ENCODE measurements at regions not wholly inside any gene's neighbourhood (a gene's known extent, or its start where the extent isn't known, plus 50 kb on each side); places are given as distances from the start of the nearest gene placed in this dataset.

DNA sequence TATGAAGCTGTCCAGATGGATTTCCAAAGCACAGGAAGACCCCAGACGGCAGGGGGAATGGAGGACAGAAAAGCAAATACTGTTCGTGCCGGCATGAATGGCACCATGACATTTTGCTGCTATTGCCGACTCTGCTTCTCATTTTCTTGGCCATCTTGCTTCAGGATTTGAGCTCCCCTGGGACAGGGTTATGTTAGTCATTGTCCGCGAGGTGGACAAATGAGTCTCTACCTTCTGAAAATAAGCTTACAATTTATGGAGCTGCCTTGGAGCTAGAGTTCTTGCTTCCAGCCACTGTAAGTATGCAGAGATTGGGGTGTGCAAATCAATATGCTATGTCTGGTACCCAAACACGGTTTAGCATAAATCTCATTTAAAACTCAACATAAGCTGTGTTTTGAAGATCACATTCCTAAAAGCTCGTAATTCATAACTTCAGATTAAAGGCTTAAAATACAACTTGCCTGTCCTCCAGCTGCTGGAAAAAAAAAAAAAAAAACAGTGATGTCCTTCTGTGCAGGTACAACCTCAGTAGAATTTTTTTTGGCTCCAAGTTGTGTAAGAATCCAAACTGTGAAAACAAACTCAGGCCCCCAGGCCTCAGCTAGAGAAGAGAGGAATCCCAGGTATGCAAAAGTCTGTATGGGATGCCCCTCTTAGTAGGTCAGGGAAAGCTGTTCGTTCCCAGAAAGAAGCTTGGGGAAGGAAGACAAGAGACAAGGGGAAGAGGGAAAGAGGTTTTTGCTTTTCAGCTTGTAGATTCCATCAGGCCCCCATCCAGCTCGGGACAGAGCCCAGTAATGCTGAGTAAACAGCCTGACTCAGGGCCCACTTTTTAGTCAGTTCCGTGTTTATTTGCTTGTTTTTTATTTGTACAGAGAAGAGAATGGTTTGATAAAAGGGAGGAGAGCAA is 184.2 kb upstream of the FOXA2 start:
- TF ChIP-seq EED (IDR thresholded peaks at IDR 0.05; ENCODE audit: low read depth) = no peak
- TF ChIP-seq CEBPB (IDR thresholded peaks at IDR 0.05; ENCODE audit: borderline replicate concordance in 1 of 2, low read depth in 2 of 2, low read length in 2 of 2) = no peak
- no peak for TF ChIP-seq SMAD1 (IDR thresholded peaks at IDR 0.05; ENCODE audit: low read depth, partially characterized antibody)
- TF ChIP-seq POLR2A (IDR thresholded peaks at IDR 0.05; ENCODE audit: low read depth, low read length) = no peak
- no peak for TF ChIP-seq RAD21 (IDR thresholded peaks at IDR 0.05; ENCODE audit: insufficient read depth, low read depth, low read length)
- no peak for TF ChIP-seq SIN3A (IDR thresholded peaks at IDR 0.05; ENCODE audit: low read depth, low read length)
- TF ChIP-seq, protein P1, sequence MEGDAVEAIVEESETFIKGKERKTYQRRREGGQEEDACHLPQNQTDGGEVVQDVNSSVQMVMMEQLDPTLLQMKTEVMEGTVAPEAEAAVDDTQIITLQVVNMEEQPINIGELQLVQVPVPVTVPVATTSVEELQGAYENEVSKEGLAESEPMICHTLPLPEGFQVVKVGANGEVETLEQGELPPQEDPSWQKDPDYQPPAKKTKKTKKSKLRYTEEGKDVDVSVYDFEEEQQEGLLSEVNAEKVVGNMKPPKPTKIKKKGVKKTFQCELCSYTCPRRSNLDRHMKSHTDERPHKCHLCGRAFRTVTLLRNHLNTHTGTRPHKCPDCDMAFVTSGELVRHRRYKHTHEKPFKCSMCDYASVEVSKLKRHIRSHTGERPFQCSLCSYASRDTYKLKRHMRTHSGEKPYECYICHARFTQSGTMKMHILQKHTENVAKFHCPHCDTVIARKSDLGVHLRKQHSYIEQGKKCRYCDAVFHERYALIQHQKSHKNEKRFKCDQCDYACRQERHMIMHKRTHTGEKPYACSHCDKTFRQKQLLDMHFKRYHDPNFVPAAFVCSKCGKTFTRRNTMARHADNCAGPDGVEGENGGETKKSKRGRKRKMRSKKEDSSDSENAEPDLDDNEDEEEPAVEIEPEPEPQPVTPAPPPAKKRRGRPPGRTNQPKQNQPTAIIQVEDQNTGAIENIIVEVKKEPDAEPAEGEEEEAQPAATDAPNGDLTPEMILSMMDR (IDR thresholded peaks at IDR 0.05 in 2 of 3, conservative IDR thresholded peaks at IDR 0.05 in 1 of 3; ENCODE audit: control insufficient read depth in 2 of 3, extremely low read depth in 1 of 3, insufficient read depth in 1 of 3, low read depth in 3 of 3, low read length in 3 of 3) = no peak

Data from GM12878 (cell line).